Activated effector memory CD4-positive, alpha-beta T cell treated with Interleukin-2 at 50 U/mL for 16 hours (primary cell): ENCODE measurements at regions not wholly inside any gene's neighbourhood (a gene's known extent, or its start where the extent isn't known, plus 50 kb on each side); places are given as distances from the start of the nearest gene placed in this dataset.
A peak's percentile ranks its signal among the peaks of the same experiment; 100 is the strongest.
"Not testable (repeated sequence)": the region's sequence is repeated elsewhere in the genome, so short reads cannot be mapped to it uniquely, and the experiment has no call there.

ENCODE experiments used
- DNase-seq: peaks from one replicate; pipeline ENCODE4 v3.0.0-alpha.2; 2020

GRCh38 chr14:22131749-22132476 is 457.1 kb downstream of the DAD1 start:
- DNase-seq, result no peak

GRCh38 chr14:22124073-22124613 is 450.5 kb upstream of the OR4E1 start:
- no peak for DNase-seq

GRCh38 chr14:22122829-22123560 is 449.4 kb upstream of the OR4E1 start:
- DNase-seq, result no peak

- no peak for DNase-seq
Observed at GRCh38 chr14:22122227-22122818, 448.7 kb upstream of the OR4E1 start.

GRCh38 chr14:22118899-22119477 is 445.4 kb upstream of the OR4E1 start:
- no peak for DNase-seq

- DNase-seq, result no peak
Observed at GRCh38 chr14:22113401-22113800, 439.8 kb upstream of the OR4E1 start.

GRCh38 chr14:22112004-22112403 is 438.4 kb upstream of the OR4E1 start:
- DNase-seq, result no peak

- no peak for DNase-seq
Observed at GRCh38 chr14:22107753-22108152, 434.1 kb upstream of the OR4E1 start.

GRCh38 chr14:22106700-22107697 is 433.4 kb upstream of the OR4E1 start:
- no peak for DNase-seq

GRCh38 chr14:22105624-22106006 is 432.0 kb upstream of the OR4E1 start:
- no peak for DNase-seq

GRCh38 chr14:22105006-22105623 is 431.5 kb upstream of the OR4E1 start:
- DNase-seq, result no peak

- not testable (repeated sequence) for DNase-seq
Observed at GRCh38 chr14:22100764-22101120, 427.1 kb upstream of the OR4E1 start.

GRCh38 chr14:22099942-22100763 is 426.5 kb upstream of the OR4E1 start:
- DNase-seq, result peak; percentile 46

GRCh38 chr14:22098435-22098834 is 424.8 kb upstream of the OR4E1 start:
- DNase-seq, result no peak

GRCh38 chr14:22097586-22098292 is 424.1 kb upstream of the OR4E1 start:
- no peak for DNase-seq

GRCh38 chr14:22097072-22097471 is 423.5 kb upstream of the OR4E1 start:
- no peak for DNase-seq

GRCh38 chr14:22096514-22096895 is 422.9 kb upstream of the OR4E1 start:
- DNase-seq, result no peak

GRCh38 chr14:22095860-22096513 is 422.4 kb upstream of the OR4E1 start:
- DNase-seq, result no peak

- no peak for DNase-seq
Observed at GRCh38 chr14:22089940-22090339, 416.3 kb upstream of the OR4E1 start.
